ENCODE measurements at regions not wholly inside any gene's neighbourhood (a gene's known extent, or its start where the extent isn't known, plus 50 kb on each side); places are given as distances from the start of the nearest gene placed in this dataset.

GRCh38 chr3:194836661-194837060 is 151.0 kb downstream of the FAM43A start:
- no peak for DNase-seq (ENCODE audit: low read depth, low spot score)

GRCh38 chr3:194837457-194838127 is 151.9 kb downstream of the FAM43A start:
- no peak for DNase-seq (ENCODE audit: low read depth, low spot score)

- no peak for DNase-seq (ENCODE audit: low read depth, low spot score)
Measured at GRCh38 chr3:194838236-194838635, 152.6 kb downstream of the FAM43A start.

- no peak for DNase-seq (ENCODE audit: low read depth, low spot score)
Measured at GRCh38 chr3:194840661-194841514, 155.2 kb downstream of the FAM43A start.

DNA sequence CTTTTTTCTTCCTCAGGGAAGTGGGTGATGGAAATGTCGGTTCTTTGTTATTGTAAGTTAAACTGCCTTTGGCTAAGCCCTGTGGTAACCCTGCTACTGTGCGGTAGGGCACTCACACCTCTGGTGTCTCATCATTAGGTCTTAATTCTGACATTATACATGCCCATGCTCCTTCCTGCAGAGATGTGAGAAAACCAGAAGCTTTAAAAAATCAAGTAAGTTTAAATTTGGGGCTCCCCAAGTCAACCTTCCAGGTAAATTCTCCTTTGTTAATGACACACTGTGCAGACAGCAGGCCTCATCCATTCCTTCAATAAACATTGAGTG is 155.8 kb downstream of the FAM43A start:
- no peak for DNase-seq (ENCODE audit: low read depth, low spot score)

DNA sequence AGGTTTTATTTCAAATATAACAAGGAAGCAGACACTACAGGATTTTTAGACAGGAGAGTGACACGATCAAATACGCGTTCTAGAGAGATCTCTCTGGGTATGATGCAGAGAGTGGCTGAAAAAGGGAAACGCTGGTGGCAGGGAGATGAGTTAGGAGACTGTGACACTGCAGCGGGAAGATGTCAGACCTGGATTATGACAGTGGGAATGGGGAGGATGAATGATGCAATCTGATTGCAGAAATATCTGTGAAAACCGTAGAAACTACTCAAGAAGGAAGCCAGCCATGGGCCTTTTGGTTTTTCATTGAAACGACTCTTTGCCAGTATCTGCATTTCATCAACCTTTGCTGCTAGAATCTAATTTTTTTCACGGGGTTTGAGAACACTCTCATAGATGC is 157.9 kb downstream of the FAM43A start:
- DNase-seq (ENCODE audit: low read depth, low spot score) = no peak

DNA sequence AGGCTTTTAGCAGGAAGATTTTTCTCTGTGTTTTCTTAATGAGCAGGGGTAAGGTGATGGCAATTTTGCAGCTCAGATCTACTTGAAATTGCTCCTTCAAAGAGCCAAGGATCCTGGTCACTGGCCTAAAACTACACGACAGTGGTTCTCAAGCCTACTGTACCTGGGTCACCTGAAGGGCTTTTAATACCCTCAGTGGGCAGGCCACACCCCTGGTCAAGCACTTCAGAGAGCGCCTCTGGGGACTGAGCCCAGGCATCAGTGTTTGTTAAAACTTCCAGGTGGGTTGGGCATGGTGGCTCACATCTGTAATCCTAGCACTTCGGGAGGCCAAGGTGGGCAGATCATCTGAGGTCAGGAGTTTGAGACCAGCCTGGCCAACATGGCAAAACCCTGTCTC is 158.4 kb downstream of the FAM43A start:
- no peak for DNase-seq (ENCODE audit: low read depth, low spot score)

DNA sequence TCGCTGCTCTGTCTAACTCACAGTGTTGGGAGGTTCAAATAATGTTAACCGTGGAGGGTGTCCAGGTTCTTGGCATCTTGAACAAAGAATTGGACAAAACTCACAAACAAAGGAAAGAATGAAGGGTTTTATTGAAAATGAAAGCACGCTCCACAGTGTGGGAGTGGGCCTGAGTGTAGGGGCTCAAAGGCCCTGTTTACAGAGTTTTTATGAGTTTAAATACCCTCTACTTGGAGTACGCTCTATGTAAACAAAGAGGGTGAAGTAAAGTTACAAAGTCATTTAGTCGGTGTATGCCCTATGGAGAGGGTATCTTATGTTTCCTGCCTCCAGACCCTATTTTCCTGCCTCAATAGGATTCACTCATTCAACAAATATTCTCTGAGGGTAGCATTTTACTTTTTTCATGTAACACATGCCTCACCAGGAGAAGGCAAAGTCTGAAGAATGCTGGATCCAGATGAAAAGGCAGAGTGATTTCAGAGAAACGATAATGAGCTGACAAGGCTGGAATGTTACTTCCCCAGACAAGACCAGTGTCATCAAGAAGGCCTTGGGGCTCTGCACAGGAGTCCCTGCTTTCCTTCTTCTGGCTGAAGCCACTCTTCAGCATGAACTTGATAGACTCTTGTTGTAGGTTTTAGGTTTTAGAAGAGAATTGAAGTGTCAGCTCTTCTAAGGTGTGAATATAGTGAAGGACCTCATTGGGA is 163.6 kb downstream of the FAM43A start:
- no peak for DNase-seq (ENCODE audit: low read depth, low spot score)

GRCh38 chr3:194851254-194851653 is 165.6 kb downstream of the FAM43A start:
- no peak for DNase-seq (ENCODE audit: low read depth, low spot score)

DNA sequence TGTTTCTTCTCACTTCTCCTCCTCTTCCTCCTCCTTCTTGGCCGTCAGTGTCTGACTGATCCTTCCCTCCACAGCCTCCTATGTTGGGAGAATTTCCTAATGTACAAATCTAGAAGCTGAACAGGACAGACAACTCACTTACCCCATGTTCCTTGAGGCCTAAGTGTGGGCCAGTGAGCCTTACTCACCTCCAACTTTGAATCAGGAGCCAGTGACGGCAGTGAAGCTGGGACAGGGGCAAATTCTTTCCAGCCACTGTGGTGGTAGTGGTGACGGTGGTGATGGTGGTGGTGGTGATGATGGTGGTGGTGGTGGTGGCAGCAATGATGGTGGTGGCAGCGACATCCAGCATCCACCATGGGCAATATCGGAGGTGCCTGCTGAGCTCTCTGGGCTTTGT is 166.3 kb downstream of the FAM43A start:
- DNase-seq (ENCODE audit: low read depth, low spot score) = no peak

- no peak for DNase-seq (ENCODE audit: low read depth, low spot score)
Measured at GRCh38 chr3:194852345-194852744, 166.7 kb downstream of the FAM43A start.

DNA sequence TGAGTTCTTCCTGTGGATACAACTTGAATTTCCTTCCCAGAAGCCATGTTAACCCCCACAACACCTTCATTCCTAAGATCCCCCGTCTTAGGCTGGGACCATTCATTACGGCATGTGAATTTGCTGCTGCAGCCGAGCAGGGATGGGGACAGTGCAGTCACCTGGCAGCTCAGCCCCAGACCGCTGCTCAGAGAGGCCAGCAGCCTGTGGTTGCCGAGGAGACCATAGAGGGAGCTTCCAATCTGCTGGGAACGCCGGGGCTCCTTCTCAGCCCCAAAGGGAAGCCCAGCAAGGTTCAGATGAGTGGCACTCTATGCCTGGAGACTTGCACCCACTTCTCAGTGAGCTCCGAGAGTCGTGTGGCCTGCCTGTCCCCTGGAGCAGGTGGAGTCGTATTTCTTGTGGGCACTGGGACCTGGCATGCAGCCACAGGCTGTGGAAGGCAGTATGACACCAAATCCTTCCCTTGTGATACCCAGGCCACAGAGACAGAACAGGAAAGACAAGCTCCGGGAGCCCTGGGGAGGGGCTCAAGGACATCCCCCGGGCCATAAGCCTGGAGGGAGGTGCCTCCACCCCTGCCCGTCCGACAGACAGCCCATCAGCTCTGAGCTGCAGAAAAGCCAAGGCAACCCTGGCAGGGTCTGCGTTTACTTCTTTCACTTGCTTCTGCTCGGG is 167.3 kb downstream of the FAM43A start:
- no peak for DNase-seq (ENCODE audit: low read depth, low spot score)

DNA sequence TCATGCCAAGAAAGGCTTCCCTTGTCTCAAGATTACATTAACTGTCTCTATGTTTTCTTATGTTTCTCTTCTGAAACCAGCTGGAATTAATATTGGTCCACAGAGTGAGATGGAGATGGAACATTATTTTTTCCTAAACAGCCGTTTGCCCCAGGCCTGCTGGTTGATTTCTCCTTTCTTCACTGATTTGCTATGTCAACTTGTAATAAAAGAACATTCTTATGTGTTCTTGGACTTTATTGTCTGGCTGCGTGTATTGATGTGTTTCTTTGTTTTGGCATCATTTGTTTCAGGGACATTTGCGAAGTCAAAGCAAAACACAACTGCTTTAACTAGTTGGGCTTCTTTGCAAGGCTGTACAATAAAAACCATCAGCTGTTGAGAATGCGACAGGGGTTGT is 168.5 kb downstream of the FAM43A start:
- DNase-seq (ENCODE audit: low read depth, low spot score) = no peak

DNA sequence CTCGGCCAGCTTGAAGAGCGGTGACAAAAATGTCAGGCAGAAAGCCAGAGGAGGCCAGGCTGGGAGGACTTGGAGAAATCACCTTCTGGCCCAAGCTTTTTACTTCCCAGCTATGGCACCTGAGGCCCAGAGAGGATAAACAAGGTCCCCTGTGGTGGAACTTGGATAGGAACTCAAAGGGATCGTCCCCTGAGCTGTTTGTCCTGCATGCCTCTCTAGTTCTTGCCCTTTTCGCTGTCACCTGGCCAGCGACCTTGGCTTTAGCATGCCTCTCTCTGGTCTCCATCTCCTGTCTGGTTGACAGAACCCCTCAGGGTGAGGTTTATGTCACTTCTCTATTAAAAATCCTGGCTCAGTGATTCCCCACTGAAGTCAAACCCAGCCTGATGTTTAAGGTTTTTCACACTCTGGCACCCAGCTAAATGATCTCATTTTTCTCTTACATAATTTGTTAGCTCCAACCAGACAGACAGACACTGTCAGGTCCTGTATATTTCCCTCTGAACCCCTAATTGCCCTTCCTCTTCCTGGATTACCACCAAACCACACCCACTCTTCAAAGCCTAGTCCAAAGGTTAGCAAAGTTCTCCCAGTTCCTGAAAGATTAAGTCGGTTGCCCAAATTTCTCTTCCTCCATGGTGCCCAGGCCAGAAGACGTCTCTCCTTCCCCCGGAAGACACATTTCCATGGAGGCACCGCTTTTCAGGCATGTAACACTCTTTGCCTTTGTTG is 169.1 kb downstream of the FAM43A start:
- no peak for DNase-seq (ENCODE audit: low read depth, low spot score)

- DNase-seq (ENCODE audit: low read depth, low spot score) = no peak
Measured at GRCh38 chr3:194856296-194856695, 170.6 kb downstream of the FAM43A start.

- DNase-seq (ENCODE audit: low read depth, low spot score) = no peak
Measured at GRCh38 chr3:194857469-194858113, 171.9 kb downstream of the FAM43A start.

GRCh38 chr3:194858382-194858781 is 172.7 kb downstream of the FAM43A start:
- DNase-seq (ENCODE audit: low read depth, low spot score) = no peak

DNA sequence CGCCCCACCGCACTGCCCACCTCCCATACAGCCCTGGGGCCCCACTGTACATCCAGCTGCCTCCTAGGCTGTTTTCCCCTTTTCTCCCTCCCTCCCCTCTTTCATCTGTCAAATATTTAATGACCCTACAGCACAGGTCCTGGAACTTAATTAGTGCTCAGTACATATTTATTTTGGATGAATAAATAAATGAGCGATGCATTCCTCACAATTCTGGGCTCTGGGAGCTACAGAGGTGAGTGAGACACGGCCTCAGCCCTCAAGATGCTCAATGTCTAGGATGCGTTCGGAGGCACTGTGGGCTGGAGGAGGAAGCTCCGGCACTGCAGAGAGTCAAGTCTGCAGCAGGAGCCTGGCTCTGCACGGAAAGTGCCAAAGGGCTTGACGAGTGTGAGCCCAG is 175.0 kb downstream of the FAM43A start:
- no peak for DNase-seq (ENCODE audit: low read depth, low spot score)

DNA sequence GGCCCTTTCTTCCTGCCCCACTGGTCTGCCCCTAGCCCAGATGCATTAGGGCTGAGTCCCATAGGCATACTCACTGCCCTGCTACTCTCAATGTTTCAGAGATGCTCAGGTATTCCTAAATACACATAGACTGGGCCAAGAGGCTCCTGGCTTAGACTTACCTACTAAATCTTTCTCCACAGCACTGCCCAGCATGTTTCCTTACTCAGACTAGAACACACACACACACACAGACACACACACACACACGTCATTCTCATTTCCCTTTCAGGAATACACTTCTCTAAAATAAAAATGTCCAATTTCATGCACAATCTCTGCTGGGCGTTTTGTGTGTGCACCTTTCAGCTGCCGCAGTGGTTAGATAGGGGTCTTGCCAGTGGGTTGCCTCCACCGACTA is 175.7 kb downstream of the FAM43A start:
- no peak for DNase-seq (ENCODE audit: low read depth, low spot score)

GRCh38 chr3:194865061-194865460 is 179.4 kb downstream of the FAM43A start:
- DNase-seq (ENCODE audit: low read depth, low spot score) = no peak

DNA sequence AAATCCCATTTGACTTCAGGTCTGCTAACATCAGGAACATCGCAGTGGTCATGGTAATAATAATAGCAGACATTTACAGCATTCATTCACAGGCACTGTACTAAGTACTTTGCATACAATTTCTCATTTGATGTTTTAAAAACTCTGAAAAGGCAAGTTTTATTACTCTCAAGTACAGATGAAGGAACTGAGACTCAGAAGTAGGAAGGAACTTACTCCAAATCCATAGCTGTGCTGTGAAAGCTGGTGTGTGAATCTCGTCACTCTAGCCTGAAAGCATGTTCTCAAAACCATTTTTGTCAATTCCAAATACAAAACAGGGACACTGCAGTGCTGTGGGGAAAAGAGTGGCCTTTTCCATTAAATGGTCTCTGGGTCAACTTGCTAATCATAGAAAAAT is 179.9 kb downstream of the FAM43A start:
- no peak for DNase-seq (ENCODE audit: low read depth, low spot score)

All from smooth muscle cell of the brain vasculature (primary cell).